Fibroblast of lung (primary cell): ENCODE measurements at regions not wholly inside any gene's neighbourhood (a gene's known extent, or its start where the extent isn't known, plus 50 kb on each side); places are given as distances from the start of the nearest gene placed in this dataset.

Experiments used
- CTCF ChIP-seq, 2 donors: IDR thresholded peaks in 1 of 2; conservative IDR thresholded peaks in 1 of 2; 1 replicate in 1 of 2; 2 replicates in 1 of 2; pipeline ENCODE4 v1.5.1; 2011 to 2012; ENCODE audit warnings: low read length in 2 of 2, control low read depth in 1 of 2, inconsistent platforms in 1 of 2, low read depth in 1 of 2, mild to moderate bottlenecking in 1 of 2
- EZH2 ChIP-seq: IDR thresholded peaks from 2 replicates; pipeline ENCODE4 v1.5.1; 2012; ENCODE audit warnings: low read length, control low read depth, mild to moderate bottlenecking; ENCODE audit errors: missing control alignments

- no peak for TF ChIP-seq EZH2
- no peak for TF ChIP-seq CTCF (conservative IDR thresholded peaks at IDR 0.05 in 1 of 2, IDR thresholded peaks at IDR 0.05 in 1 of 2; ENCODE audit: low read depth in 1 of 2, low read length in 2 of 2)
These were observed 1045.0 kb downstream of the GLUD2 start for GRCh38 chrX:122092360-122092759.
